Neural progenitor cell (in vitro differentiated cells): ENCODE measurements at regions not wholly inside any gene's neighbourhood (a gene's known extent, or its start where the extent isn't known, plus 50 kb on each side); places are given as distances from the start of the nearest gene placed in this dataset.

ENCODE experiments used
- EZH2phosphoT487 ChIP-seq: fragments of 200-600 bp; sonication (generic); IDR thresholded peaks from 2 replicates; pipeline ENCODE4 v1.6.1; 2017; ENCODE audit warnings: antibody characterized with exemption
- TF ChIP-seq, protein P1 (sequence below): fragments of 200-600 bp; sonication (generic); IDR thresholded peaks from 2 replicates; pipeline ENCODE4 v1.5.1; 2017; ENCODE audit warnings: antibody characterized with exemption, mild to moderate bottlenecking

DNA sequence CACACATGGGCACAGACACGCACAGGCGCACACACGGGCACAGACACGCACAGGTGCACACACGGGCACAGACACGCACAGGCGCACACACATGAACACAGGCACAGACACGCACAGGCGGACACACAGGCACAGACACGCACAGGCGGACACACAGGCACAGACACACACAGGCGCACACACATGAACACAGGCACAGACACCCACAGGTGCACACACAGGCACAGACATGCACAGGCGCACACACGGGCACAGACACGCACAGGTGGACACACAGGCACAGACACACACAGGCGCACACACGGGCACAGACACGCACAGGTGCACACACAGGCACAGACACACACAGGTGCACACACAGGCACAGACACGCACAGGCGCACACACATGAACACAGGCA lies 312.8 kb upstream of the IRX1 start:
- TF ChIP-seq EZH2phosphoT487: no peak
- TF ChIP-seq, protein P1, sequence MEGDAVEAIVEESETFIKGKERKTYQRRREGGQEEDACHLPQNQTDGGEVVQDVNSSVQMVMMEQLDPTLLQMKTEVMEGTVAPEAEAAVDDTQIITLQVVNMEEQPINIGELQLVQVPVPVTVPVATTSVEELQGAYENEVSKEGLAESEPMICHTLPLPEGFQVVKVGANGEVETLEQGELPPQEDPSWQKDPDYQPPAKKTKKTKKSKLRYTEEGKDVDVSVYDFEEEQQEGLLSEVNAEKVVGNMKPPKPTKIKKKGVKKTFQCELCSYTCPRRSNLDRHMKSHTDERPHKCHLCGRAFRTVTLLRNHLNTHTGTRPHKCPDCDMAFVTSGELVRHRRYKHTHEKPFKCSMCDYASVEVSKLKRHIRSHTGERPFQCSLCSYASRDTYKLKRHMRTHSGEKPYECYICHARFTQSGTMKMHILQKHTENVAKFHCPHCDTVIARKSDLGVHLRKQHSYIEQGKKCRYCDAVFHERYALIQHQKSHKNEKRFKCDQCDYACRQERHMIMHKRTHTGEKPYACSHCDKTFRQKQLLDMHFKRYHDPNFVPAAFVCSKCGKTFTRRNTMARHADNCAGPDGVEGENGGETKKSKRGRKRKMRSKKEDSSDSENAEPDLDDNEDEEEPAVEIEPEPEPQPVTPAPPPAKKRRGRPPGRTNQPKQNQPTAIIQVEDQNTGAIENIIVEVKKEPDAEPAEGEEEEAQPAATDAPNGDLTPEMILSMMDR: no peak
